K562 (cell line): ENCODE measurements at regions not wholly inside any gene's neighbourhood (a gene's known extent, or its start where the extent isn't known, plus 50 kb on each side); places are given as distances from the start of the nearest gene placed in this dataset.

Source experiments
- CBFA2T2 ChIP-seq: fragments of 450-650 bp; conservative IDR thresholded peaks from 2 replicates; pipeline ENCODE4 v1.6.1; 2017; ENCODE audit warnings: mild to moderate bottlenecking
- CHD1 ChIP-seq: fragments of 200-600 bp; sonication (generic); IDR thresholded peaks from one replicate; pipeline ENCODE4 v1.6.1; 2012; ENCODE audit warnings: mild to moderate bottlenecking, moderate library complexity, low read length, inconsistent platforms
- EP400 ChIP-seq: fragments of 450-650 bp; IDR thresholded peaks from 2 replicates; pipeline ENCODE4 v1.6.1; 2017; ENCODE audit warnings: antibody characterized with exemption, mild to moderate bottlenecking, moderate library complexity
- GABPA ChIP-seq: fragments of 200-800 bp; sonication (Bioruptor generic); conservative IDR thresholded peaks from 2 replicates; pipeline ENCODE4 v1.6.1; 2016; ENCODE audit warnings: low read depth, missing genetic modification characterization, missing compliant biosample characterization
- KLF16 ChIP-seq: IDR thresholded peaks from 2 replicates; pipeline ENCODE4 v1.6.1; 2016; ENCODE audit warnings: antibody characterized with exemption
- MTA2 ChIP-seq: fragments of 450-650 bp; IDR thresholded peaks from 2 replicates; pipeline ENCODE4 v1.6.1; 2016; ENCODE audit warnings: low read depth
- SRF ChIP-seq, 2 experiments: fragments of 250-450, 450-650 bp in 1 of 2; sonication (Bioruptor Pico) in 1 of 2; sonication (generic) in 1 of 2; formaldehyde crosslinking; IDR thresholded peaks; 2 replicates each; pipeline versions ENCODE4 v1.5.0 to v1.5.1; 2020 to 2022; ENCODE audit warnings: mild to moderate bottlenecking in 1 of 2, missing genetic modification reagents in 1 of 2
- SRSF1 ChIP-seq: fragments of 200-400 bp; formaldehyde crosslinking; IDR thresholded peaks from 2 replicates; pipeline ENCODE4 v1.6.1; 2017; ENCODE audit warnings: mild to moderate bottlenecking, low read depth, low read length, moderate library complexity
- XRCC4 ChIP-seq: IDR thresholded peaks from one replicate; pipeline ENCODE4 v1.6.1; 2011; ENCODE audit not compliant: insufficient read depth, insufficient read length; ENCODE audit errors: extremely low read depth
- TF ChIP-seq, protein P1 (sequence below): IDR thresholded peaks from 2 replicates; pipeline ENCODE4 v1.6.1; 2012; ENCODE audit warnings: low read depth, low read length, improper control_type of control experiment, borderline replicate concordance
- TF ChIP-seq, protein P2 (sequence below): fragments of 450-650 bp; IDR thresholded peaks from 2 replicates; pipeline ENCODE4 v1.6.1; 2017; ENCODE audit warnings: mild to moderate bottlenecking, moderate library complexity
- TF ChIP-seq, protein P3 (sequence below), 2 experiments: fragments of 200-800 bp in 1 of 2; sonication (Bioruptor generic) in 1 of 2; sonication (generic) in 1 of 2; formaldehyde crosslinking in 1 of 2; IDR thresholded peaks in 1 of 2; conservative IDR thresholded peaks in 1 of 2; 2 replicates each; pipeline versions ENCODE4 v1.5.0 to v1.6.1; 2016 to 2020; ENCODE audit warnings: missing compliant biosample characterization in 1 of 2, missing genetic modification characterization in 1 of 2, missing genetic modification reagents in 1 of 2

DNA sequence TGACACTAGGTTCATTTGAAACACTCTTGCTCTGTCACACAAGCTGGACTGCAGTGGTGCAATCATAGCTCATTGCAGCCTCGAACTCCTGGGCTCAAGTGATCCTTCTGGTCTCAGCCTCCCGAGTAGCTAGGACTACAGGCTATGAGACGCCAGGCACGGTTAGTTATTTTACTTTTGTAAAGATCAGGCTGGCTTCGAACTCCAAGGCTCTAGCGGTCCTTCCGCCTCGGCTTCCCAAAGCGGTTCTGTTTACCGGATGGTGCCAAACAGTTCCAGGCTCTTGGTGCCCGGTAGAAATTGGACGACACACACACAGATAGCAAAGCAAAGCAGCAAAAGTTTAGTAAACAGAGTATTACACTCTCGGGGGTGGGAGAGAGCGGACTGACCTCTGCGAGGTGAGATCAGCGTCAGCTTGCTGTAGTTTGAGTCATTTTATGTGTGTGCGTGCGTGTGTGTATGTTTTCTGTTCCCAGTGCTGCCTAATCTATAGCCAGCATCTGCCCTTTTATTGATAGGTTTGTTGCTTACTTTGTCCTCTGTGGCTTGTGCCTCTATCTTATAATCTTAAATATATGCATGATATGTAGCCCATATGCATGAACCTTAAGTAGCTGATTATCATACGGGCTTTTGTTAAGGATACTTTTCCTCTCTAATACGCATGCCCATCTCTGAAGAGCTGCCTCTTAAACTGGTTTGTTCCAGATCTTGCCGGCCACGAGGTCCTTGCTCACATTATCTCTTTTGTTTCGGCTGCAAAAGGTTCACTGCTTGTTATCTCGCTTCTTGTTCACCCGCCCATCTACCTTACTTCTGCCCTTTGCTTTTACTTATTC, 75.2 kb downstream of the OR2B2 start (continued):
- TF ChIP-seq, protein P1, sequence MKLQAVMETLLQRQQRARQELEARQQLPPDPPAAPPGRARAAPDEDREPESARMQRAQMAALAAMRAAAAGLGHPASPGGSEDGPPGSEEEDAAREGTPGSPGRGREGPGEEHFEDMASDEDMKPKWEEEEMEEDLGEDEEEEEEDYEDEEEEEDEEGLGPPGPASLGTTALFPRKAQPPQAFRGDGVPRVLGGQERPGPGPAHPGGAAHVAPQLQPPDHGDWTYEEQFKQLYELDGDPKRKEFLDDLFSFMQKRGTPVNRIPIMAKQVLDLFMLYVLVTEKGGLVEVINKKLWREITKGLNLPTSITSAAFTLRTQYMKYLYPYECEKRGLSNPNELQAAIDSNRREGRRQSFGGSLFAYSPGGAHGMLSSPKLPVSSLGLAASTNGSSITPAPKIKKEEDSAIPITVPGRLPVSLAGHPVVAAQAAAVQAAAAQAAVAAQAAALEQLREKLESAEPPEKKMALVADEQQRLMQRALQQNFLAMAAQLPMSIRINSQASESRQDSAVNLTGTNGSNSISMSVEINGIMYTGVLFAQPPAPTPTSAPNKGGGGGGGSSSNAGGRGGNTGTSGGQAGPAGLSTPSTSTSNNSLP, result peak; percentile 94
- TF ChIP-seq, protein P2, sequence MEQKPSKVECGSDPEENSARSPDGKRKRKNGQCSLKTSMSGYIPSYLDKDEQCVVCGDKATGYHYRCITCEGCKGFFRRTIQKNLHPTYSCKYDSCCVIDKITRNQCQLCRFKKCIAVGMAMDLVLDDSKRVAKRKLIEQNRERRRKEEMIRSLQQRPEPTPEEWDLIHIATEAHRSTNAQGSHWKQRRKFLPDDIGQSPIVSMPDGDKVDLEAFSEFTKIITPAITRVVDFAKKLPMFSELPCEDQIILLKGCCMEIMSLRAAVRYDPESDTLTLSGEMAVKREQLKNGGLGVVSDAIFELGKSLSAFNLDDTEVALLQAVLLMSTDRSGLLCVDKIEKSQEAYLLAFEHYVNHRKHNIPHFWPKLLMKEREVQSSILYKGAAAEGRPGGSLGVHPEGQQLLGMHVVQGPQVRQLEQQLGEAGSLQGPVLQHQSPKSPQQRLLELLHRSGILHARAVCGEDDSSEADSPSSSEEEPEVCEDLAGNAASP, result no peak
- TF ChIP-seq SRF (CRISPR knock-in tag; IDR thresholded peaks at IDR 0.05), result peak in 1 of 2 experiments; percentile 10; a peak in 1 of 4 replicates
- TF ChIP-seq SRSF1, result no peak
- TF ChIP-seq, protein P3, sequence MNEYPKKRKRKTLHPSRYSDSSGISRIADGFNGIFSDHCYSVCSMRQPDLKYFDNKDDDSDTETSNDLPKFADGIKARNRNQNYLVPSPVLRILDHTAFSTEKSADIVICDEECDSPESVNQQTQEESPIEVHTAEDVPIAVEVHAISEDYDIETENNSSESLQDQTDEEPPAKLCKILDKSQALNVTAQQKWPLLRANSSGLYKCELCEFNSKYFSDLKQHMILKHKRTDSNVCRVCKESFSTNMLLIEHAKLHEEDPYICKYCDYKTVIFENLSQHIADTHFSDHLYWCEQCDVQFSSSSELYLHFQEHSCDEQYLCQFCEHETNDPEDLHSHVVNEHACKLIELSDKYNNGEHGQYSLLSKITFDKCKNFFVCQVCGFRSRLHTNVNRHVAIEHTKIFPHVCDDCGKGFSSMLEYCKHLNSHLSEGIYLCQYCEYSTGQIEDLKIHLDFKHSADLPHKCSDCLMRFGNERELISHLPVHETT (CRISPR knock-in tag; conservative IDR thresholded peaks at IDR 0.05 in 1 of 2, IDR thresholded peaks at IDR 0.05 in 1 of 2), result peak in 1 of 2 experiments; percentile 13; a peak in 1 of 4 replicates
- TF ChIP-seq CBFA2T2, result peak; percentile 61
- peak; percentile 99 for TF ChIP-seq KLF16
- no peak for TF ChIP-seq XRCC4
- TF ChIP-seq MTA2, result peak; percentile 50; the same call in 1 of the 2 replicates
- peak; percentile 93 for TF ChIP-seq EP400
- TF ChIP-seq CHD1, result peak; percentile 97
- TF ChIP-seq GABPA (tag), result peak; percentile 47; the same call in 1 of the 2 replicates
